ENCODE measurements at regions not wholly inside any gene's neighbourhood (a gene's known extent, or its start where the extent isn't known, plus 50 kb on each side); places are given as distances from the start of the nearest gene placed in this dataset.

DNA sequence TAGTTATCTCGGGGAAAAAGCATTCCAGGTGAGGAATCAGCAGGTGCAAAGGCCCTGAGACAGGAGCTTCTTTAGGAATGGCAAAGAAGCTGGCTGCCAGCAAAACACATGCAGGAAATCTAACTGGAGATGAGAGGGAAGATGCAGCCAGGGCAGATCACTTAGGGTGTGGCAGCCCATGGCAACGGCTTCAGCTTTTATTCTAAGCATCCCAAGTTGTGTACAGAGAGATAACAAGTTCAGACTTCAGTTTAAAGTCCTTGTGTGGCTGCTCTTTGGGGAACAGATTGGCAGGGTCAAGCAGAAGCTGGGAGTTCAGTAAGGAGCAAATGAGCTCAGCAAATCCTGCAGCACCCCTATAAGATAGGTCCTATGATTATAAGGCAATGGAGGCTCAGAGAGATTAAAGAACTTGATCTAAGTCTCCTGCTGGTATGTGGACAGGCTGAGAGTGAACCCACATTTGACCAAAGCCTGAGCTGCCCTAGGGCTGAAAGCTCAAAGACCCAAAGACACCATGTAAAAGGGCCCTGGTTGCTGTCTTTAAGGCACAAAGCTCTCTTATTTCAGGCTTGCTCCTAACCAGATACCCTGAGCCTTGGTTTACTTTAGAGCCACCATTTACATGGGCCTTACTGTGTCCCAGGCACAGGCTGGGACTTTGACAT lies 466.8 kb downstream of the SOX6 start:
- no peak for DNase-seq

DNA sequence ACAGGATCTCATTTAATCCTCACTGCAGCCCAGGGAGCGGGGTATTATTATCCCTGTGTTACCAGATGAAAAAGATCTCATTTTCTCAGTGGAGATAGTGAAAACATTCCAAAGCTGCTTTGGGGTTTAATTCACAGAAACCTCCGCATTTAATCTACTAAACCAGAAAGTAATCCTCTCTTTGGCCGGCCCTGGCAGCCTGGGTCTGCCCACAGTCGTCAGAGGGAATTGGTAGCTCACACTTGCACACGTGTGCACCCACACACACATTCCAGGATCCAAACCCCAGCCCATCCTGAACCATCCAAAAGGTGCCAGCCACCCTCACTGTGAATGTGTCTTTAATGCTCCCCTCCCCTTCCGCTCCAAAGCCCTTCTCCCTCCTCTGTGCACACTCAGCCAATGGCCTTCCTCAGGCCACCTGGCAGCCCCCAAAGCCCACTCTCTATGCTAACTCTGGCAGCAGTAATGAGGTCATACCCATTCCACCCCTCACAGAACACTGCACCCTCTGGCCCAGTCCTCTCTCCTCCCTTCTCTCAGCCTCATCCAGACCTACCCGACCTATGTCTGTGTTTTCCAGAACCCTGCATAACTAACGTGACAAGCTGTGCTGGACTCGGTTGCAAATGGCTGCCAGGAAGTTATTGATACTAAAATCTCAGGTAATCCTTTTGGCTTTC lies 466.2 kb downstream of the SOX6 start:
- DNase-seq: no peak

DNA sequence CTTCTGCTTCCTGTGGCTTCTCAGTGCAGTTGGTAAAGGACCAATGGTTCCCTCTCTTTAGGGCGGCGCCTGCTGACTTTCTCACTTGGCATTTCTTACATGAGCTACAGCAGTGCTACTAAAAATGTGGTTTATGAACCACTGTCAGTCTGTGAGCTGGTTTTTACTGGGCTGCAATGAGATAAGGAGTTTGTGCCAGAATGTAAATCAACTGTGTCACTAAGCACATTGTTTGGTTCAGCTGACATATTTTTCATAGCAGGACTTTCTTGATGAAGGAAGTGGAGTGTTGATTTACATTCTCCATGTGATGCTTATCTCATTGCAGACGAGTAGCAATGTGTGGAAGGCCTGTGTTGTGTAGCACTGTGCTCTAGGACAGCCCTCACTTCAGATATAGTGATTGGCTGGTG lies 463.3 kb downstream of the SOX6 start:
- DNase-seq: no peak

DNA sequence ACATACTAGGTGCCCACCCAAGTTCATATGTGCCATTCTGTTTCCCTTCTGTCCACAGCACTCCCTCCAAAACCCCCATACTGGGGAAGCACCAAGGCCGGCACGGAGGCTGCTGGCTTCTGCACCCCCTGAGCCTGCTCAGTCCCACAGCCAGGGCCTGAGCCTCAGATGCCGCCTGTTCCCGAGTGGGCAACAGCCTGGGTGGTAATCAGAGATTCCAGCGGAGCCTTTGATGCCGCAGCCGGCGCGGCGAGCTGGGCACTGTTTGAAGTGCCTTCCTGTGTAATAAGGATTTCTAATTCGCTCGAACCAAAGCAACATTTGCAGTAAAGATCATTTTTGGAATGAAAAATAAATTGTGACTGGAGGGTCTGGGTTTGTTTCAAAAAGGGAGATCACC lies 460.3 kb downstream of the SOX6 start:
- DNase-seq: no peak

DNA sequence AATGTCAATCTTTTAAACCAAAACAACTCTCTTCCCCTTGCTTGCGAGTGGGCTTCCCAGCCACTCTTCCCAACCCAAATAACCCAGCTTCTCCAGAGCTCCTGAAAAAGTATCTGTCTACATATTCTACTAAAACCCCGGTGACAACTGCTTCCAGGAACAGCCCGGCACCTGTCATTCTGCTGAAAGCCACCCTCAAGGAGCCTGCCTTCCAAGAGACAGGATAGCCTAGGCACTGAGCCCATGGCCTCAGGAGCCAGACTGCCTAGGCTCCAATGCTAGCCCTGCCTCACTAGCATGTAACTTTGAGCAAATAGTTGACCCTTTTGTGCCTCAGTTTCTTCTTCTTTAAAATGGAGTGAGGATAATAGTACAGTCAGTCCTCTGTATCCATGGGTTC lies 459.8 kb downstream of the SOX6 start:
- DNase-seq: no peak

DNA sequence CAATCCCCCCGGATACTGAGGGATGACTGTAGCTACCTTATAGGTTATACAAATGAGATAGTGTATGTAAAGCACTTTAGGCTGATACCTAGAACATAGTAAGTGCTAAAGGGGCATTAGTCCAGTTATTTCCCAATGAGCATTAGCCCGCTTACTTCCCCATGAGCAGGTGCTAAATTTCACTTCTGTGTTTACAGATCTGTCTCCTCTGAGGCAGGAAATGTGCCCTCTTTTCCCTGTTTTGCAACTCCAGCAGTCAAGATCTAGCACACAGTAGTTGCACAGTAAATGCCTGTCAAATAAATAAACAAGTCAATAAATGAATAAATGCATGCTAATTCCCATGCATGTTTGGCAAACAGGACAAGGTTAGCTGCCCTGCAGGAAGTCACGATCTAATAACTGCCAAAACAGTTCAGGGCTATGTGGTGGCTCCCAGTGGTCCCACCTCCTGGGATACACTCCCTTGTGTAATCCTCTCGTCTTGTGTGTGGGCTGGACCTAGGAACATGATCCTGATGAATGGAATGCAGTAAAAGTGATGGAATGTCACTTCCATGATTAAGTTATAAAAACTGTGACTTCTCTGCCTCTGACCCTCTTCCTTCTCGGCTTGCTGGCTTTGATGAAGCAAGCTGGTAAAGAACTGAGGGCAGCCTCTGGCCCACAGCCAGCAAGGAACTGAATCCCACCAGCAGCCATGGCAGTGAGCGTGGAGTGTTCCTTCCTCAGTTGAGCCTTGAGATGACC lies 459.0 kb downstream of the SOX6 start:
- no peak for DNase-seq

DNA sequence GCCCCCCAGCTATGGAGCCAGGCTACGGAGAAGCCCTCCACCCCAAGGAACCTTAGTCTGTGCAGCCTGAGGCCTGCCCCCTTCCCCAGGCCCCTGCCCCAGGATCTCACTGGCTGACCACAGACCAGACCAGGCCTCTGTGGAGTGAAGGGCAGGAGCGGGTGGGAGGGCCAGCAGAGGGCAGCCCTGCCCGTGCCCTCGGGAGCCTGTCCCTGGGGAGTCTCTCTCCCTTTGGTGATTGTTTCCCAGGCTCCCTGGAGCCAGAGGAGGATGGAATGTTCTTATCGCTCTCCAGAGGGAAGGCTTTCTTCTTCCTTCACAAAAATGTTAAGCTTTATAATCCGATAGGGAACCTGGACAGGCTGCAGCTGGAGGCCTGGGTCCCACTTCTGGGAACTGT lies 455.3 kb downstream of the SOX6 start:
- DNase-seq: no peak

DNA sequence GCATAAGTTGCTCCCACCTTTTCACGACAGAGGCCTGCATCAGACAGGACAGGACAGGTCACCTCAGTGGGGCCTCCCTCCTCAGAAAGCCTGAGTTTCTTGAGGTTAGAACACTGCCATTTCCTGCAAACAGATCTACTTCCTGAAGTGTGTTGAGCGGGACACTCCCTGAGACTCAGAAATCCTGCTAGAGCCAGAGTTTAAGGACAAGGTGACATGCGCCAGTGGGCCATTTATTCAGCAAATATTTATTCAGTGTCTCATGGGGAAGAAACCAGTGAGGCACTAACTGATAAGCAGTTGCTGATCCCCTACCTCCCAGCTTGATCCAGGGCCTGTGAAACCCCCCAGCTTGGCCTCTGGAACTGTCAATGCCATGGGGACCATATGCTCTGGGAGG lies 454.6 kb downstream of the SOX6 start:
- no peak for DNase-seq

DNA sequence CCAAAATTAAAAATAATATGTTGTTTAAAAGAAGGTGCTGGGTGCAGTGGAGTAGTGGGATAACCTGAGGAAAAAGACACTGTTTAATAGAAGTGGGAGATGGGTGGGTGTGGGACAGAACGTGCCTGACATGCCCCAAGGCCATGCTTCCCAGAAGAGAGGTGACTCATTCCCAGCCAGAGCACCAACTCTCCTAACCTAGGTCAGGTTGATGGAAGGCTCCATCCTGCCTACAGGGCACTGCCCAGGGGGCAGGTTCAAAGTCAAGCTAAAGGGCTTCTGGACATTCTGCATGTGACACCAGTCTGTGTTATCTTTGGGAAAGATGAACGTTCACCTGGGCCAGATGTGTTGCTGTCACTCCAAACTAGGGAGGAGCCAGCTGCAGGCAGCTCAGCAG lies 453.1 kb downstream of the SOX6 start:
- no peak for DNase-seq

DNA sequence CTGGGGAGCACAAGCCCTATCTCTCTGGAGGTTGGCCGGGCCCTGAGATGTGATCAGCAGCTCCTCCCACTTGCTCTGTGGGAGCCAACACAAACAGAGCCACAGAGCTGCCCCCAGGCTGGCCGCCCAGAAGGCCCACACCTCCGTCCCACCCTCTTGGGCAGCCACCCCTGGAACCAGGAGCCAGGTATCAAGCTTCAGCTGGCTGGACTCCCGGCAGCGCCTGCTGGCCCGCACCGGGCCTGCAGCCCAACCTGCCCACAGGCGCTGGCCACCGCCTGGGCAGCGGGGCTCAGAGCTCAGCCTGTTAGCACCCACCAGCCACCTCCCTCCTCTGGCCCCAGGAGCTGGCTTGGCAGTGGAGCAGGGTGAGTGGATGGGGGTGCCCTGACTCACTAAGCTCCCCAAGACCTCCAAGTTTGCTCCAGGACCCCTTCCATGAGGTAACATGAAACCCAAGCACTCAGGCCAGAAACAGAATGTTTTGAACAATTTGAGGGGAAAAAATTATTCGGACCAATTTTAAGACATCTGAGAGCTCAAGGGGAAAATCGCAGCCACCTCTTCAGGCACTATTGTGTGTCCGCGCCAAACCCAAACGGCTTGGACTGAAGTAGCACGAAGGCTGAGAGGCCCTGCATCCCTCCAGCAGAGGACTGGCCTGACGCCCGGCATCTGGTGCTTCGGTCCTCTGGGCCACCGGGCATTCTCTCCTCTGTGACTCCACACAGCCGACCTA lies 450.8 kb downstream of the SOX6 start:
- DNase-seq: no peak

DNA sequence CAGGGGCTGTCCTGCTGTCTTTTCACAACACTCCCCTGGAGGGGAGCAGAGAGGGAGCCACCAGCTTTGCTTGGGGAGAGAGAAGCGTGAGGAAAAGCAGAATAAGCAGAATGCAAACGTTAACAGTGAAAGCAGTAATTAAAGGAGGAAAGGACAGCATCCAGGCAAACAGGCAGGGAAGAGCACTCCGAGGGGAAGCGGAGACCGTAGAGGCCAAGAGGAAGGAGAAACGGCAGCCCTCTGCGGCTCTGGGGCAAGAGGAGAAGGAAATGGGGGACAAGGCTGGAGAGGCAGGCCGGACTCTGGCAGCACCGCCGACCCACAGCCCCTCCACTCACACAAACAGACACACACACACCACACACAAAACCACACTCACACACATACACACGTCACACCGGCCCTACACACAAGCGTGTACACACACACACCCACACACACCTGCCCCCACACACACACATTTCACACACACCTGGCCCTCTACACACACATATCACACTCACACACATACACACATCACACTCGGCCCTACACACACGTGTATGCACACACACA lies 449.8 kb downstream of the SOX6 start:
- DNase-seq: no peak

DNA sequence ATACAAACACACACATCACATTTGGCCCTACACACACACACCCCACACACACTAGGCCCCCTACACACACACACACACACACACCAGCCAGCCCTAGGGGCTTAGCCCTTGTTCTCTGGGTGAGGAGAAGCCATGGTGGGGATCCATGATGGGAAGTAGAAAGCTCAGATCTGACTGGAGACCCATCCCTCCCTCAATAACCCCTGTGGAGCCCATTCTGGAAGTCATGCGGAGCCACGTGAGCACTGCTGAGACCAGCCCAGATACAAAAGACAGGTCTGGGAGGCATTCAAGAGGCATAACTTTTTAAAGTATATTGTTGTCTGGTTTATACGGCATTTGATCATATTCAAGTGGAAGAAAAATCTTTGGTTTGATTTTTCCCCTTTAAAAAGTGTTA lies 448.5 kb downstream of the SOX6 start:
- DNase-seq: no peak

DNA sequence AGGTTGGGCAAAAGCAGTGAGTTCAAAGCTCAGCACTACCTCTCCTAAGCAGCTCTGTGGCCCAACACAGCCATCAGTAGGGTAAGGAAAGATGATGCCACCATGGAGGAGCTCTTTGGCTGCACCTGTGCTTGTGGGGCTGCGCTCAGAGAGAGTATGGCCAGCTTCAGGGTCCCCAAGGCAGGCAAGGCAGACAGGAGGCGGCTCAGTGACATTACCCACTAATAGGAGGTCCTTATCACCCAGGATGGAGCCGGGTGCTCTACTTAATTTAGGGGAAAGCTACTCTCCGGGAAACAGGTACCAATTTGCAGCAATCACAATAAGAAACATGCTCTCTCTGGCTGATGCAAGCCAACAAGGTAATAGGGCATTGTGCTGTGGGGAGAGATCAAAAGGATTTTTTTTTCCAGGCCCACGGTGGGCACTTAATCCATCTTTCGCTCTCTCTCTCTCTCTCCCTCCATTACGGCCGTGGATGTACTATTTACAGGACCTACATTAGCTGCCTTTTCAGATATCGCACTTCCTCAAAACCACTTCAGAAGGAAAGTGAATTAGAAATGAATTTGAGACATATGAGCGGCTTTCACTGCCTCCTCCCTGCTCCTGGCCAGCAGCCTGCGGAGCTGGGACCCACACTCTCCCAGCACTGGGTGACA lies 446.3 kb downstream of the SOX6 start:
- no peak for DNase-seq

DNA sequence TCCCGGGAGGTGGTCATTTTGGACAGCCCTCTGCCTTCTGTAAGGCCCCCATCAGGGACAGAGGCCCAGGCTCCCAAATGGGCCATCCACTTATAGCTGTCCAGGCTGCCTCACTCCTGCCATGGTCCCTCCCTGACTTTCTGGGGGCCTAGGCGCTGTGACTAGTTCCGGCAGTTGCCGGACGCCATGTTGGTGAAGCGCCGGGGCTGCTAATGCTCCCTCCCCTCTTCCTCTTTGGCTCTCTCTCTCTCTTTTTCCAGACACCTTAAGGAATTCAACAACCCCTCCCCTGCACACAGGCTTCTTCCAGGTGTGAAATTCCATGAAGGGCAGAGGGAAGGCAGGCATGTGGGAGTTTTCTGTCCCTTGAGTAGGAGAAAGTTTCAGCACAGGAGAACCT lies 445.6 kb downstream of the SOX6 start:
- DNase-seq: no peak

DNA sequence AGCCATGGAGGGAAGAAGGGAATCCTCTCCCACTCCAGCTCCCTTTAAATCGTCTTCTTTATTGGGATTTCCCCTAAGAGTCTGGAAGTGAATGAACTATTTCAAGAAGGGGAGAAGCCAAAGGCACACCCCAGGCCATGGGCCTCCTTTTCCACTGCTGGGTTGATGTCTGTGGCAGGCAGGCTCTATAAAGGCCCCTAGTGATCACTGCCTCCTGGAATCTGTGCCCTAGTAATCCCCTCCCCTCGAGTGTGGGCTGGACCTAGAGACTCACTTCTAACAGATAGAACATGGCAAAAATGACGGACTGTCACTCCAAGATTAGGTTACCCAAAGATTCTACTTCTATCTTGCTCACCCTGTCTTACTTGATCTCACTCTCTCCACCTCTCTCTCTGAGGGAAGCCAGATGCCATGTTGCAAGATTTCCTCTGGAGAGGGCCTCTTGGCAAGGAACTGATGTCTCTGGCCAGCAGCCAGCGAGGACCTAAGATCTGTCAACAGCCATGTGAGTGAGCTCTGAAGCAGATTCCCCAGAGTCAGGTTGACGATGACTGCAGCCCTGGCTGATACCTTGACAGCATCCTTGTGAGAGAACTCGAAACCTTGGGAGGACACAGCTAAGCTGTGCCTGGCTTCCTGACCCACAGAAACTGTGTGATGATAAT lies 444.8 kb downstream of the SOX6 start:
- DNase-seq: no peak

DNA sequence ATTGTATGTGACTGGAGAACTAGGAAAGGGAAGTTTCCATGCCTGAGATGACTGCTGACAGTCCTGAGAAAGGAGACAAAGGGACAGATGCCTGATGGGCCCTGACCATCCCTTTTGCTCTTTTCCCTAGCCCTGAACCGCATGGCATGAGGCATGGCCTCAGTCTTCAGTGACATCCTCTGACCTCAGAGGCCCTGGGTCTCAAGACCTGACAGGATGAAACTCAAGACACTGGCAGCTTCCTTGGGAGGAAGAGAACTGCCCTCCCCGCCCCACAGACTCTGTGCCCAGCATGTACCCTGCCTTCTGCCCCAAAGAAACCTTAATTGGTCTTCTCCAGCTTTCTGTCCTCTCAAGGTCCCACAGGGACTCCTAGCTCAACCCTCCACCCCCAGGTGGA lies 444.1 kb downstream of the SOX6 start:
- no peak for DNase-seq

DNA sequence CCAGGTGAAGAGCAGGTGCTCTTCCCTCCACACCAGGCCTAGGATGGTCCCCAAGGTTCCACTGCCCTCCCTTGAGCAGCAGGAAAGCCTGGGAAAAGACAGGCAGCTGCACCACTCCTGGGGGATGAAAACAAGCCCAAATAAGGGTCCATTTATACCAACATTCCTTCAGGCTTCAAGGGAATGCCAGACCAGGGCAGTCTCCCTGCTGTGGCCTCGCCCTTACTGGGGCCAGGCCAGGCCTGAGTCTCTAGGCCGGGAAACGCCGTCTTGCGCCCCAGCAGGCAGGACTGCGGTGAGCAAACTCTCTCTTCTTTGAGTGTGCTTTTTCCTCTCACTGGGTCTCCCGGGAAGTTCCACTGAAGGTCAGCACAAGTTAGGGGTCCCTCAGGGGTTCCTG lies 443.5 kb downstream of the SOX6 start:
- DNase-seq: no peak

DNA sequence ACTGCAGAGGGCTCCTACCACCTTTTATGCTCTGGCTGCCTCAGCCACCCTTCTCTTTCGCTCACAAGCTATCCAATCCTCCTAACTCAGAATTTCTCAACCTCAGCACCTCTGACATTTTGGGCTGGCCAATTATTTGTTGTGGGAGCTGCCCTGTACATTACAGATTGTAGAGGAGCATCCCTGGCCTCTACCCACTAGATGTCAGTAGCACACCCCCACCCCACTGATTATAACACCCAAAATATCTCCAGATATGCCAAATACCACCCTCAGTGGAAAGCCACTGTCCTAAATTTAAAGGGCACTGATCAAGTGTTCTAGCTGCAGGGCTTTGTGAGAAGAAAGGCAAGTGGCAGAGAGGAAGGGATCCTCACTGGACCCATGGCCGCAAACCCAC lies 443.1 kb downstream of the SOX6 start:
- DNase-seq: no peak

Measured in NCI-H1048 (cell line).